Sciatic nerve (tissue), 2 donors: ENCODE measurements at regions not wholly inside any gene's neighbourhood (a gene's known extent, or its start where the extent isn't known, plus 50 kb on each side); places are given as distances from the start of the nearest gene placed in this dataset.

Experiments used
- ATAC-seq: fragments of 200-7000 bp; cut with Tn5 transposase; one replicate; pipeline ENCODE4 v1.9.1; 2020; ENCODE audit warnings: mild to moderate bottlenecking, moderate library complexity
- DNase-seq: peaks from one replicate; pipeline ENCODE4 v3.0.0-alpha.2; 2020; ENCODE audit warnings: low spot score
- intact Hi-C: fragments of 100-400 bp; cut with DNase I; formaldehyde crosslinking; loops from one replicate; pipeline ENCODE4 v1.14.2; 2022
- donor health status: DM: no; HTN: no; CAD: no.
- donor health status: DM: no; HTN: no; CAD: no.

DNA sequence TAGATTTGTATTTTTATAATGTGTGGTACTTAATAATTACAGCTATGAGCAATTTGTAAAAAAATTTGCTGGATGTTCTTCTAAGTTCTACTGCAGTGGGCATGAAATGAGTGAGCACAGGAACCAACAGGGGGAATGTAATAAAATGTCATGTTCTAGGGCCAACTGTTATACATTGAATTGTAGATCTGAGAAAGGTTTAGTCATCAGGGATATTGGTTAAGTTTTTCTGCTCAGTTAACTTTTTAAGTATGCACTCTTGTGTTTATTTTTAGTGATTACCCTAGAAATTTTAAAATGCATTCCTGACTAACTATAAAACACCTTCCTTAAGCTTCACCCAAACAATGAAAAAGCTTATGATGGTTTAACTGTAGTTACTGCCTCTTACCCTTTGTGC, 101.8 kb downstream of the CAND1 start:
- no peak for DNase-seq
- intact Hi-C loops = no loop called here
- no peak for ATAC-seq

DNA sequence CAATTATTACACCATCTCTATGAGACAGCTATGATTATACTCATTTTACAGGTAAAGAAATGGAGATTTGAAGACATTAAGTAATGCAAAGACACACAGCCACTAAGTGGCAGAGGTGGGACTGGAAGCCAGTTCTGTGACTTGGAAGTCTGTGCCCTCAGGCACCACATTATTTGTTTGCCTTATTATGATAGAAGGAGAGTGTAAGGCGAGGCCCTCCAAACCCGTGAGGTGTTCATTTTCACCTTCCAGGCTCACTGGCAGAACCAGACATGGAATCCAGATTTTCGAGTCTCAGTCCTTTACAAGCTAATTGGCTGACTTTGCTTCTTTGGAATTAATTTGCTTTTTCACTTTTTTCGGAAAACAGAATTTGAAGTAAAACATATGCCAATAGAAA, 107.9 kb downstream of the CAND1 start:
- DNase-seq (no peak), ATAC-seq (no peak)
- intact Hi-C loops = no loop called here

- DNase-seq = no peak
- ATAC-seq = no peak
- intact Hi-C loops = no loop called here
These were observed 108.4 kb downstream of the CAND1 start for GRCh38 chr12:67377541-67377940.

DNA sequence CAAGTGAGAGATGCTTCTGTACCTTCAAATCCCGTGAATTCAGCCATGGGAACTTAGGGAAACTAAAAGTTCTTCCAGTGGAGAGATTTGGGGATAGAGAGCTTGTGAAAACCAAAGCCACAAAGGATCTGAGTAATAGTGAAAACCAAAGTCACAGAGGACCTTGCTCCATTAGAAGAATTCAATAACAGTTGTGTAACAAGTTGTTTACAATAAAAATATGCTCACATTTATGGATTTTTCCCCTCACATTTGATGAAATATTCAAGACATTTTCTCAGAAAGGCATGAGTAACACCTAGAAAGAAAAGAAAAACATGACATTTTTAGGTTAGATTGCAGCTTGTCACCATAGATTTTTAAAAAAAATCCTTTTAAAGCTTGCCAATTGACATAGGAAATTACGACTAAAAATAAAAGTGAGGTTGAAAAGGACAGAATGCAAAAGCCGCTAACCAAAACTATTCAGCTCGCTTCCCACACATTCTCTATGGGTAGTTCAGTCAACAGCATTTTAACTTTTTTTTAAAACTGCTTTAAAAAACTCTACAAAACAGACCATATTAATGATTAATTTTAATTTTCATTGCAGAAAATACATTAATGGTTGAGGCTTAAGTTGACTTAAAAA, 113.2 kb downstream of the CAND1 start:
- DNase-seq = no peak
- intact Hi-C loops = no loop called here
- ATAC-seq = peak; percentile 80

GRCh38 chr12:67386869-67387565, 117.9 kb downstream of the CAND1 start:
- no peak for ATAC-seq
- intact Hi-C loops = no loop called here
- DNase-seq = no peak

DNA sequence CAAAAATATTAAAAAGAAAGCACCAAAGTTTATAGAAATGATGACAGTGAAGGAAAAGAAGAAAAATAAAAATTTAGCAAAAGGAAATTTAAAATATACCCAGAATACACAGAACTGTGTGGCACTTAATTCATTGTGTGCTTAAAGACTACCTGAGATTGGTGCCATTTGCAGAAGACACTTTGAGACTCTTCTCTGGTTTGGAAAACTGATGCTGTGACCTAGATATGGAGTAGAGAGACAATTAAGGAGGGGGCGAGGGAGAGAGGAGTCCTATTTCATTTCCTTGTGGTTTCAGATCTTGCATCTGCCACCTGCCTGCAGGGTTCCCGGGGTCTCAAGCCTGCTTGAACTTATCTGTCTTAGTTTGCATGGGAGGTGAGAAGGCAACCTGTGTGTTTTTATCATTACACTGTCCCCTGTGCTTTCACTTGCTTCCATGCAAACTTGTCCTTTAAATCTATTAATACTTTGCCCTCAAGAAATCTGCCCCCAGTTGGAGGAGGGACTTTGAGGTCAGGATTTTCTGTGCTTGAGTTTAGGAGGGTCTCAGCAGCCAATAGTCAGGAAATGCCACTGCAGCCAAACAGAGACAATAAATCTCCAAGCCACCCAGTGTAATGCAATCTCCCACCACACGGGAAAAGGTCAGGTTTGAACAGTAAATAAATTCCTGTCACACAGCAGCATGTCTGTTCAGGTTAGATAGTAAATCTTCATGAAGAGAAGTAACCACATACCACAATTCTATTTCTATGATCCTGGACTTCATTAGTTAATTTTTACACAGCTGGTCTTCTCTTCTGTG, 119.4 kb downstream of the CAND1 start:
- intact Hi-C loops = no loop called here
- ATAC-seq = no peak
- DNase-seq = no peak

GRCh38 chr12:67390273-67390672, 121.1 kb downstream of the CAND1 start:
- ATAC-seq = no peak

GRCh38 chr12:67391034-67391433, 121.9 kb downstream of the CAND1 start:
- intact Hi-C loops = no loop called here
- no peak for ATAC-seq
- DNase-seq = no peak

More at GRCh38 chr12:67390273-67390672, 121.1 kb downstream of the CAND1 start:
- intact Hi-C loops = no loop called here
- no peak for DNase-seq

DNA sequence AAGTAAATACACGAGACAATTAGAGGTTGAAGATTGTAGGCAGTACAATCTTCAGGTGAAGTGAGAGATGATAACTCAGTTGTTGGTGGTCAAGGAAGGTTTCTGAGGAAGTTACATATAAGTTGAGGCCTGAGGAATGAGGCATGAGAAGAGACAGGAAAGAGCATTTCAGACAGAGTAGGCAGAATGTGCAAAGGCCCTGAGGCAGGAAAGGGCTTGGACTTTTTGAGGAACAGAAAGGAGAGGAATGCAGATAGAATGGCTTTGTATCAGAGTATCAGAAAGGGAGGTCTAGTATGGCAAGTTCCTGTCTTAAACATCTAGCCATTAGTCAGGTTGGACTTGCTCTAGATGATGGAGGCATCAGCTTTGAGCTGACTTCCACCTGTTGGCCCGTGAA, 122.5 kb downstream of the CAND1 start:
- intact Hi-C loops = no loop called here
- DNase-seq = no peak
- ATAC-seq = no peak

DNA sequence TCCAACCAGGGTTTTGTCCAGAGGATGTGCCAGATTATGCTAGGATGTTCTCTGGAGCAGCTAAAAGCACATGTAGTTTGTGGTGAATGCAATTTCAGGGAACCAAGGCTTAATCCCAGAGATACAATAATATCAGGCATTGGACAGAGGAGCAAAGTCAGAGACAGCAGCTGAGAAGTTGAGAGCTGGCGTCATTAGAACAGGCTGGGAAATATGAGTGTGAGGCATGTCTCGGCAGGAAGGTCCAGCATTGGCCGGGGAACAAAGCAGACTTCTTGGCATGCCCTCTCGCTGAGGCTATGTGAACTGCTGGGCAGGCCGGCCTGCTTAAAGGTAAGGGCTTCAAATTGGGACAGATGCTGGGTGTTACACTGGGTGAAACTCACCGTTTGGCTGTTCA, 125.4 kb downstream of the CAND1 start:
- peak; percentile 88 for ATAC-seq
- DNase-seq = peak; percentile 59
- intact Hi-C loops = no loop called here

- ATAC-seq = no peak
- intact Hi-C loops = no loop called here
- no peak for DNase-seq
These were observed 131.6 kb downstream of the CAND1 start for GRCh38 chr12:67400742-67401141.

GRCh38 chr12:67410246-67410645, 141.1 kb downstream of the CAND1 start:
- ATAC-seq = no peak
- intact Hi-C loops = no loop called here

DNA sequence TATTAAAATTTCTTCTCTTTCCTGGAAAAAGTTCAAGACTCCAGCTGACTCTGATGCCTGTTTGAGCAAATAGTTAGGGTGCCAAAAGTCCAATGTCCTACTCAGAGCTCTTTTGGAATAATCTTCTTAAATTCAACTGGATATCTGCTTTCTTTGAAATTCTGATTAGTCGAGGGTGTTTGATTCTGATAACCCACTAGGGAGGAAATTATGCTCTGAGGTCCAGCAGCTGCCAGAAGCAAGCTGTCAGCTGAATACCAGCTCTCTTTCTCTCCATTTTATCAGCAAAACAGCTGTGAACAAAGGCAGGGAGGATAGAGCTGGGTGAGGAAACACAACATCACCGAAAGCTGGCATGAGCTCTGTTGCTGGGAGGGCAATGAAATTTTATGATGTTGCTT, 141.5 kb downstream of the CAND1 start:
- no peak for DNase-seq
- intact Hi-C loops = no loop called here

More at GRCh38 chr12:67410246-67410645, 141.1 kb downstream of the CAND1 start:
- no peak for DNase-seq

DNA sequence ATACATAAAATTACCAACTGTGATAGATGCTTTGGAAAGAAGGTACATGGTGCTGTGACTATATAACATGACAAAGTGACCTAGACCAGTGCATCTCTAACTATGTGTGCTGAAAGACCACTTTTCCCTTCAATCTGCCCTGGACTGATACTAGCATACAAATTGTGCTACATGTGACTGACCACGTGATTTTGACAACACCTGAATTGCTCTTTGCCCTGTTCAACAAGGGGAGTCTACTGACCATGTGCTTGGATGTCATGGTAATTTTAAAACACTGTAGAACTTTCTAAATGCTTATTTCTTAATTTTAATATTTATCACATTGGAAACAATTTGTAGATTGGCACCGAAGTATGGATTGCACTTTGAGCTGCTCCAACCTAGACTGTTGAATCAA, 142.4 kb downstream of the CAND1 start:
- intact Hi-C loops = no loop called here
- no peak for DNase-seq
- no peak for ATAC-seq

More for the DNA sequence above, 141.5 kb downstream of the CAND1 start:
- no peak for ATAC-seq

- intact Hi-C loops = no loop called here
- no peak for DNase-seq
- peak; percentile 57 for ATAC-seq
These were observed 144.4 kb downstream of the CAND1 start for GRCh38 chr12:67413577-67413976.

- DNase-seq (no peak), ATAC-seq (no peak)
- intact Hi-C loops = no loop called here
These were observed 145.0 kb downstream of the CAND1 start for GRCh38 chr12:67414011-67414715.

- ATAC-seq = peak; percentile 87
- no peak for DNase-seq
- intact Hi-C loops = no loop called here
These were observed 146.3 kb downstream of the CAND1 start for GRCh38 chr12:67415473-67415872.

GRCh38 chr12:67419810-67420209, 150.7 kb downstream of the CAND1 start:
- ATAC-seq = no peak
- no peak for DNase-seq
- intact Hi-C loops = no loop called here

- ATAC-seq (no peak), DNase-seq (no peak)
- intact Hi-C loops = no loop called here
These were observed 151.3 kb downstream of the CAND1 start for GRCh38 chr12:67420506-67420905.

GRCh38 chr12:67422081-67422480, 152.9 kb downstream of the CAND1 start:
- ATAC-seq = no peak
- intact Hi-C loops = no loop called here
- no peak for DNase-seq
